HepG2 (cell line): ENCODE measurements at regions not wholly inside any gene's neighbourhood (a gene's known extent, or its start where the extent isn't known, plus 50 kb on each side); places are given as distances from the start of the nearest gene placed in this dataset.

Source experiments
- ARID4A ChIP-seq: sonication (generic); formaldehyde crosslinking; IDR thresholded peaks from 2 replicates; pipeline ENCODE4 v1.5.0; 2020; ENCODE audit warnings: mild to moderate bottlenecking, missing genetic modification reagents, borderline replicate concordance
- GFI1 ChIP-seq: sonication (generic); formaldehyde crosslinking; IDR thresholded peaks from 2 replicates; pipeline ENCODE4 v1.5.0; 2020; ENCODE audit warnings: missing genetic modification reagents, mild to moderate bottlenecking, borderline replicate concordance
- PREB ChIP-seq: sonication (generic); formaldehyde crosslinking; IDR thresholded peaks from 2 replicates; pipeline ENCODE4 v1.4.0; 2020; ENCODE audit warnings: missing genetic modification reagents
- REXO4 ChIP-seq: sonication (generic); formaldehyde crosslinking; IDR thresholded peaks from 2 replicates; pipeline ENCODE4 v1.8.0; 2022; ENCODE audit warnings: missing genetic modification reagents, mild to moderate bottlenecking, borderline replicate concordance
- TP53 ChIP-seq: sonication (generic); formaldehyde crosslinking; conservative IDR thresholded peaks from 2 replicates; pipeline ENCODE4 v1.4.0; 2020; ENCODE audit warnings: missing genetic modification reagents
- UBTF ChIP-seq: sonication (generic); formaldehyde crosslinking; IDR thresholded peaks from 2 replicates; pipeline ENCODE4 v1.4.0; 2020; ENCODE audit warnings: mild to moderate bottlenecking, missing genetic modification reagents
- ZBTB26 ChIP-seq: IDR thresholded peaks from 2 replicates; pipeline ENCODE4 v1.6.1; 2016; ENCODE audit warnings: missing compliant biosample characterization, missing genetic modification reagents, borderline replicate concordance
- ZNF180 ChIP-seq: sonication (generic); formaldehyde crosslinking; IDR thresholded peaks from 2 replicates; pipeline ENCODE4 v1.4.0; 2020; ENCODE audit warnings: low read depth, missing genetic modification reagents, borderline replicate concordance
- ZNF274 ChIP-seq: sonication (generic); formaldehyde crosslinking; IDR thresholded peaks from 2 replicates; pipeline ENCODE4 v1.5.1; 2020; ENCODE audit warnings: mild to moderate bottlenecking, missing genetic modification reagents
- ZNF382 ChIP-seq: sonication (generic); formaldehyde crosslinking; IDR thresholded peaks from 2 replicates; pipeline ENCODE4 v1.5.0; 2020; ENCODE audit warnings: missing genetic modification reagents, mild to moderate bottlenecking, borderline replicate concordance
- ZNF577 ChIP-seq: sonication (generic); formaldehyde crosslinking; IDR thresholded peaks from 2 replicates; pipeline ENCODE4 v1.4.0; 2020; ENCODE audit warnings: mild to moderate bottlenecking, low read depth, missing genetic modification reagents, borderline replicate concordance
- TF ChIP-seq, protein P1 (sequence below): sonication (generic); formaldehyde crosslinking; IDR thresholded peaks from 2 replicates; pipeline ENCODE4 v1.5.0; 2020; ENCODE audit warnings: missing genetic modification reagents

- TF ChIP-seq ARID4A (CRISPR knock-in tag) (no peak), ZNF274 (no peak), TP53 (no peak), ZNF180 (CRISPR knock-in tag) (no peak), ZNF382 (CRISPR knock-in tag) (no peak), UBTF (CRISPR knock-in tag) (no peak), ZNF577 (no peak), ZBTB26 (CRISPR knock-in tag) (no peak), GFI1 (no peak), REXO4 (CRISPR knock-in tag) (no peak), PREB (CRISPR knock-in tag) (no peak)
- TF ChIP-seq, protein P1, sequence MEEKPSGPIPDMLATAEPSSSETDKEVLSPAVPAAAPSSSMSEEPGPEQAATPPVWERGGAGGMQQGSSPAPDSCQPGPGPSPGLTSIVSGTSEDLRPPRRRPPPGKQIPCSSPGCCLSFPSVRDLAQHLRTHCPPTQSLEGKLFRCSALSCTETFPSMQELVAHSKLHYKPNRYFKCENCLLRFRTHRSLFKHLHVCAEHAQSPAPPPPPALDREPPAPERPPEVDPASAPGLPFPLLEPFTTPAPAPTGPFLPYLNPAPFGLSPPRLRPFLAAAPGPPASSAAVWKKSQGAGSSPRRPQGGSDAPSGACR (CRISPR knock-in tag) = no peak
- TF ChIP-seq, all 625 proteins: peak for 0
Measured at GRCh38 chr3:86176445-86176784, 814.5 kb downstream of the VGLL3 start (continued).
